HFF-Myc (cell line): ENCODE measurements at regions not wholly inside any gene's neighbourhood (a gene's known extent, or its start where the extent isn't known, plus 50 kb on each side); places are given as distances from the start of the nearest gene placed in this dataset.

ENCODE experiments used
- DNase-seq: peaks from one replicate; pipeline ENCODE4 v3.0.0-alpha.2; 2011; ENCODE audit warnings: low read depth; ENCODE audit errors: extremely low read depth
- H3K4me3 ChIP-seq: replicated peaks from 2 replicates; pipeline ENCODE4 v1.5.1; 2011; ENCODE audit warnings: low read depth, mild to moderate bottlenecking, control low read depth, low read length
- TF ChIP-seq, protein P1 (sequence below): IDR thresholded peaks from 2 replicates; pipeline ENCODE4 v1.5.1; 2012; ENCODE audit warnings: mild to moderate bottlenecking, low read depth, low read length, control low read depth; ENCODE audit errors: missing control alignments

GRCh38 chr5:27523629-27524028, 485.2 kb upstream of the CDH9 start:
- TF ChIP-seq, protein P1, sequence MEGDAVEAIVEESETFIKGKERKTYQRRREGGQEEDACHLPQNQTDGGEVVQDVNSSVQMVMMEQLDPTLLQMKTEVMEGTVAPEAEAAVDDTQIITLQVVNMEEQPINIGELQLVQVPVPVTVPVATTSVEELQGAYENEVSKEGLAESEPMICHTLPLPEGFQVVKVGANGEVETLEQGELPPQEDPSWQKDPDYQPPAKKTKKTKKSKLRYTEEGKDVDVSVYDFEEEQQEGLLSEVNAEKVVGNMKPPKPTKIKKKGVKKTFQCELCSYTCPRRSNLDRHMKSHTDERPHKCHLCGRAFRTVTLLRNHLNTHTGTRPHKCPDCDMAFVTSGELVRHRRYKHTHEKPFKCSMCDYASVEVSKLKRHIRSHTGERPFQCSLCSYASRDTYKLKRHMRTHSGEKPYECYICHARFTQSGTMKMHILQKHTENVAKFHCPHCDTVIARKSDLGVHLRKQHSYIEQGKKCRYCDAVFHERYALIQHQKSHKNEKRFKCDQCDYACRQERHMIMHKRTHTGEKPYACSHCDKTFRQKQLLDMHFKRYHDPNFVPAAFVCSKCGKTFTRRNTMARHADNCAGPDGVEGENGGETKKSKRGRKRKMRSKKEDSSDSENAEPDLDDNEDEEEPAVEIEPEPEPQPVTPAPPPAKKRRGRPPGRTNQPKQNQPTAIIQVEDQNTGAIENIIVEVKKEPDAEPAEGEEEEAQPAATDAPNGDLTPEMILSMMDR, result no peak
- H3K4me3 ChIP-seq, result no peak overlapping the region
- DNase-seq, result no peak

DNA sequence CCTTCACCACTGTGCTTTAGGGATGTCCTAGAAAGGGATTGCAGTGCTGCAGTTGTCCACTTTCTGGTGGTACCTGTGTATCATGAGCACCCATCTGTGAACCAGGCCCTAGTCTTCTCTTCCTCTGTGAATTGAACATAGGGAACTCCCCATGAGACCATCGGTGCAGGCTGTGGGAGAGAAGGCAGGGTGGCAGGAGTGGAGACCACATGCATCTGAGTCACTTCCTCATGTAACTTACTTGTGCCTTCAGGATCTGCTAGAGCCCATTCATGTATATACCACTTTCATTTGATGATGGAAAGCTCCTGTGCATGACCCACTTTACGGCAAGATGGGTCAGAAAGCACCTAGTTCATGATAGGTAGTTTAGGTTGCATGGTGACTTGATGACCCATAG, 478.1 kb upstream of the CDH9 start:
- no peak overlapping the region for H3K4me3 ChIP-seq
- DNase-seq, result no peak
- TF ChIP-seq, protein P1, result no peak

- no peak overlapping the region for H3K4me3 ChIP-seq
- DNase-seq, result no peak
- TF ChIP-seq, protein P1, result no peak
Measured at GRCh38 chr5:27511061-27511460, 472.7 kb upstream of the CDH9 start.

GRCh38 chr5:27503813-27504212, 465.4 kb upstream of the CDH9 start:
- H3K4me3 ChIP-seq, result no peak overlapping the region
- TF ChIP-seq, protein P1, result no peak
- DNase-seq, result no peak

DNA sequence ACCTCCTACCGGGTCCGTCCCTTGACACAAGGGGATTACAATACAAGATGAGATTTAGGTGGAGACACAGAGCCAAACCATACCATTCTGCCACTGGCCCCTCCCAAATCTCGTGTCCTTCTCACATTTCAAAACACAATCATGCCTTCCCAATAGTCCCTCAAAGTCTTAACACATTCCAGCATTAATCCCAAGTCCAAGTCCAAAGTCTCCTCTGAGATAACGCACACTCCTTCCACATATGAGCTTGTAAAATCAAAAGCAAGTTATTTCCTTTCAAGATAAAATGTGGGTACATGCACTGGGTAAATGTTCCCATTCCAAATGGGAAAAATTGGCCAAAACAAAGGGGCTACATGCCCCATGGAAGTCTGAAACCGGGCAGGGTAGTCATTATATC, 463.9 kb upstream of the CDH9 start:
- TF ChIP-seq, protein P1, result no peak
- H3K4me3 ChIP-seq, result no peak overlapping the region
- DNase-seq, result no peak

DNA sequence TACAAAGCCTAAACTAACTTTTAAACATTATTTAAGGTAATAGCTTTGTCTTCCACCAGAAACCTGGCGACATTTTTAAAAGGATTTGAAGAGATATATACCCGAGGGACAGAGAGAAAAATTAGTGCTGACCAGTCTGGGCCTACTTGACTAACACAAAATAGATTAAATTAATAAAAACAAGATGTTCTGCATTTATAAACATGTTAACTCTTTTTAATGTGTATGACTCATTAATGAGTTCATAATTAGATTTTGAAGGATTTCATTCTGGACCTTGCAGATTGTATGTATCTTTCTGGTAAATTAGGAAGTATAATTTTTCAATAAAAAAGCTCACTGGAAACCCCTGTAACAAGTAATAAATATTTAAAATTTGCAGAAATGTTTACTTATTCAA, 459.1 kb upstream of the CDH9 start:
- TF ChIP-seq, protein P1, result no peak
- no peak overlapping the region for H3K4me3 ChIP-seq
- no peak for DNase-seq

DNA sequence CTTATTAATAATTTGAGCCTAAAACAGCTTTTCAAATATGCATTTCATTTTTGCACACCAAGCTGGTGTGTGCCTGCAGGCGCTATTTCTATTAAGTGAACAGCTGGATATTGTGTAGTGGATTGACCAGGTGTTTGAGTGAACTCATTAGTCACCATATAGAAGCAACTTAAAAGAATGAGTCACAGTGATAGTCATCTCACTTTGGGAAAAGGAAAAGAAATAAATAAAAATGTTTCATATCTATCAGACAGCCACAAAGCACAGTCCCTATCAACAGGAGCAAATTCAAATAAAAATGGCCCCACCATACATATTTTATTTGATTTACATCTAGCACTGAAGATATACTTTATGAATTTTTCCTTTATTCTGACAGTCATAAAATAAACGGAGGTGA, 456.5 kb upstream of the CDH9 start:
- DNase-seq, result no peak
- TF ChIP-seq, protein P1, result no peak
- H3K4me3 ChIP-seq, result no peak overlapping the region
